SK-N-SH treated with all-trans-retinoic acid at 6 μM for 48 hours (cell line): ENCODE measurements at regions not wholly inside any gene's neighbourhood (a gene's known extent, or its start where the extent isn't known, plus 50 kb on each side); places are given as distances from the start of the nearest gene placed in this dataset.

ENCODE experiments used
- ARNTL ChIP-seq: fragments of 450-650 bp; formaldehyde crosslinking; IDR thresholded peaks from 2 replicates; pipeline ENCODE4 v1.5.0; 2020; ENCODE audit warnings: low read depth, mild to moderate bottlenecking, moderate library complexity, borderline replicate concordance
- GLIS3 ChIP-seq: fragments of 250-450 bp; sonication (Bioruptor Pico); IDR thresholded peaks from 2 replicates; pipeline ENCODE4 v1.5.0; 2020; ENCODE audit warnings: mild to moderate bottlenecking, moderate library complexity
- OSR1 ChIP-seq: fragments of 250-450 bp; sonication (Bioruptor Pico); IDR thresholded peaks from 2 replicates; pipeline ENCODE4 v1.8.0; 2022; ENCODE audit warnings: moderate library complexity, mild to moderate bottlenecking, inconsistent platforms
- PPARA ChIP-seq: fragments of 250-450 bp; sonication (Bioruptor Pico); IDR thresholded peaks from 2 replicates; pipeline ENCODE4 v1.5.0; 2020; ENCODE audit warnings: mild to moderate bottlenecking, borderline replicate concordance
- TCF4 ChIP-seq: fragments of 250-450 bp; sonication (Bioruptor Pico); IDR thresholded peaks from 2 replicates; pipeline ENCODE4 v1.8.0; 2021; ENCODE audit warnings: mild to moderate bottlenecking, moderate library complexity, borderline replicate concordance
- ZC3H10 ChIP-seq: fragments of 250-450 bp; sonication (Bioruptor Pico); IDR thresholded peaks from 2 replicates; pipeline ENCODE4 v1.5.1; 2021; ENCODE audit warnings: mild to moderate bottlenecking, moderate library complexity
- ZFP30 ChIP-seq: fragments of 450-650 bp; formaldehyde crosslinking; IDR thresholded peaks from 2 replicates; pipeline ENCODE4 v1.5.0; 2022; ENCODE audit warnings: mild to moderate bottlenecking, moderate library complexity
- TF ChIP-seq, protein P1 (sequence below): fragments of 250-450 bp; sonication (Bioruptor Pico); IDR thresholded peaks from 2 replicates; pipeline ENCODE4 v1.5.1; 2020; ENCODE audit warnings: low read depth, mild to moderate bottlenecking, moderate library complexity
- TF ChIP-seq, protein P2 (sequence below): fragments of 250-450 bp; sonication (Bioruptor Pico); IDR thresholded peaks from 2 replicates; pipeline ENCODE4 v1.5.0; 2020; ENCODE audit warnings: mild to moderate bottlenecking, moderate library complexity

DNA sequence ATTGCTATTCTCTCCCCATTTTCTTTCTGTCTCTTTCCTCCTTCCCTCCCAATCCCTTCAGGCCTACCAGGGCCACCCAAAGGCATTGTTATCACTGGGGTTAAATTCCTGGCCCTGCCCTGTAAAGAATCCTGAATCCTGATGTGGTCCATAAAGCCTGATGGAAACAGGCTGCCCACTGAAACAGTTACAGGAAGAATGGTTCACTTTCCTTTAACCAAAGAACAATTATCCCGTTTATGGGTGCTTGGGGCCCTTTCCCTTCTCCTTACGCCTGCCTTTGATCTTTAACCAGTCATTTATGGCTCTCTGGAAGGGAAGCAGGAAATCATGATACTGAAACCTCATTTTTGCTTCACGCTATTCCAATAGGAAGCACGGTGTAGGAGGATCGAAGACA, 273.1 kb upstream of the NEBL start:
- TF ChIP-seq, protein P1, sequence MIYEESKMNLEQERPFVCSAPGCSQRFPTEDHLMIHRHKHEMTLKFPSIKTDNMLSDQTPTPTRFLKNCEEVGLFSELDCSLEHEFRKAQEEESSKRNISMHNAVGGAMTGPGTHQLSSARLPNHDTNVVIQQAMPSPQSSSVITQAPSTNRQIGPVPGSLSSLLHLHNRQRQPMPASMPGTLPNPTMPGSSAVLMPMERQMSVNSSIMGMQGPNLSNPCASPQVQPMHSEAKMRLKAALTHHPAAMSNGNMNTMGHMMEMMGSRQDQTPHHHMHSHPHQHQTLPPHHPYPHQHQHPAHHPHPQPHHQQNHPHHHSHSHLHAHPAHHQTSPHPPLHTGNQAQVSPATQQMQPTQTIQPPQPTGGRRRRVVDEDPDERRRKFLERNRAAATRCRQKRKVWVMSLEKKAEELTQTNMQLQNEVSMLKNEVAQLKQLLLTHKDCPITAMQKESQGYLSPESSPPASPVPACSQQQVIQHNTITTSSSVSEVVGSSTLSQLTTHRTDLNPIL (CRISPR knock-in tag) = no peak
- no peak for TF ChIP-seq TCF4 (CRISPR knock-in tag)
- no peak for TF ChIP-seq ARNTL (CRISPR knock-in tag)
- TF ChIP-seq ZC3H10 (CRISPR knock-in tag) = no peak
- no peak for TF ChIP-seq ZFP30 (CRISPR knock-in tag)
- TF ChIP-seq, protein P2, sequence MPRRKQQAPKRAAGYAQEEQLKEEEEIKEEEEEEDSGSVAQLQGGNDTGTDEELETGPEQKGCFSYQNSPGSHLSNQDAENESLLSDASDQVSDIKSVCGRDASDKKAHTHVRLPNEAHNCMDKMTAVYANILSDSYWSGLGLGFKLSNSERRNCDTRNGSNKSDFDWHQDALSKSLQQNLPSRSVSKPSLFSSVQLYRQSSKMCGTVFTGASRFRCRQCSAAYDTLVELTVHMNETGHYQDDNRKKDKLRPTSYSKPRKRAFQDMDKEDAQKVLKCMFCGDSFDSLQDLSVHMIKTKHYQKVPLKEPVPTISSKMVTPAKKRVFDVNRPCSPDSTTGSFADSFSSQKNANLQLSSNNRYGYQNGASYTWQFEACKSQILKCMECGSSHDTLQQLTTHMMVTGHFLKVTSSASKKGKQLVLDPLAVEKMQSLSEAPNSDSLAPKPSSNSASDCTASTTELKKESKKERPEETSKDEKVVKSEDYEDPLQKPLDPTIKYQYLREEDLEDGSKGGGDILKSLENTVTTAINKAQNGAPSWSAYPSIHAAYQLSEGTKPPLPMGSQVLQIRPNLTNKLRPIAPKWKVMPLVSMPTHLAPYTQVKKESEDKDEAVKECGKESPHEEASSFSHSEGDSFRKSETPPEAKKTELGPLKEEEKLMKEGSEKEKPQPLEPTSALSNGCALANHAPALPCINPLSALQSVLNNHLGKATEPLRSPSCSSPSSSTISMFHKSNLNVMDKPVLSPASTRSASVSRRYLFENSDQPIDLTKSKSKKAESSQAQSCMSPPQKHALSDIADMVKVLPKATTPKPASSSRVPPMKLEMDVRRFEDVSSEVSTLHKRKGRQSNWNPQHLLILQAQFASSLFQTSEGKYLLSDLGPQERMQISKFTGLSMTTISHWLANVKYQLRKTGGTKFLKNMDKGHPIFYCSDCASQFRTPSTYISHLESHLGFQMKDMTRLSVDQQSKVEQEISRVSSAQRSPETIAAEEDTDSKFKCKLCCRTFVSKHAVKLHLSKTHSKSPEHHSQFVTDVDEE = no peak
- no peak for TF ChIP-seq PPARA
- TF ChIP-seq OSR1 (CRISPR knock-in tag) = no peak
- no peak for TF ChIP-seq GLIS3 (CRISPR knock-in tag)
